HL-60/S4 treated with phorbol 12-myristate 13-acetate at 8.2 ng/mL for 4 days and 3 days (cell line): ENCODE measurements at regions not wholly inside any gene's neighbourhood (a gene's known extent, or its start where the extent isn't known, plus 50 kb on each side); places are given as distances from the start of the nearest gene placed in this dataset.
"Not testable (repeated sequence)": the region's sequence is repeated elsewhere in the genome, so short reads cannot be mapped to it uniquely, and the experiment has no call there.

Experiments used
- in situ Hi-C: fragments of 300-500 bp; cut with MboI; formaldehyde crosslinking; loops from 2 replicates; pipeline ENCODE4 v1.15.0; 2022; ENCODE audit warnings: low sequenced_read_pairs

- in situ Hi-C loops, result no loop called here
Measured at GRCh38 chr2:129922571-129923264, 56.7 kb upstream of the RAB6C start.

- in situ Hi-C loops, result no loop called here
Measured at GRCh38 chr2:129923265-129924091, 56.0 kb upstream of the RAB6C start.

DNA sequence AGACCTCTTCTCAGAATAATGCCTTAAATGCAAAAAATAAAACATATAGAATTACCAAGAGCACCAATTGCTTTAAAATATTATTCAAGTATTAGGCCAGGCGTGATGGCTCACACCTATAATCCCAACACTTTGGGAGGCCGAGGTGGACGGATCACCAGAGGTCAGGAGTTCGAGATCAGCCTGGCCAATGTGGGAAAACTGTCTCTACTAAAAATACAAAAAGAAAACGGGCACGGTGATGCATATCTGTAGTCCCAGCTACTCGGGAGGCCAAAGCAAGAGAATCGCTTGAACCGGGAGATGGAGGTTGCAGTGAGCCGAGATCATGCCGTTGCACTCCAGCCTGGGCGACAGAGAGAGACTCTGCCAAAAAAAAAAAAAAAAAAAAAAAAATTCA, 55.4 kb upstream of the RAB6C start:
- in situ Hi-C loops, result not testable (repeated sequence)

DNA sequence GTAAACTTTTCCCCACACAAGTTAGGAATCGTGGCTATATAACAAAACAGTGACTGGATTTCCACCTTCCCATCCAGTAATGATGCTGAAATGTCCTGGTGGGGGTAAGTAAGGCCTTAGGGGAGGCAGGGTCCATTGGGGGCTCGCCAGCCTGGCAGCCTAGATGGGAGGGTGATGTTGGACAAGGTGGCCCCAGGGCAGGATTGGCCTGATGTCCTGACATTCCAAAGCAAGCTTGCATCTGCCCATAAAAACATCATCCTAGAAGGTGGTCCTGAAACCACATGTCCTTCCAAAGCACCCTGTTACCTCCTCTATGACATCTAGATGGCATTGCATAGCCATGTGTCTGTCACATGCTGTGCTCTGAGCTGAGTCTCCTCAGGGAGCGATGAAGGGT, 54.1 kb upstream of the RAB6C start:
- in situ Hi-C loops, result loop anchor here (25.0 kb wide), 1 partner anchor 412 kb away; the partner anchor contains the start of gene IMP4

- in situ Hi-C loops, result loop anchor here (25.0 kb wide), 1 partner anchor 410 kb away; the partner anchor contains the start of gene IMP4
Measured at GRCh38 chr2:129927696-129928095, 51.8 kb upstream of the RAB6C start.

DNA sequence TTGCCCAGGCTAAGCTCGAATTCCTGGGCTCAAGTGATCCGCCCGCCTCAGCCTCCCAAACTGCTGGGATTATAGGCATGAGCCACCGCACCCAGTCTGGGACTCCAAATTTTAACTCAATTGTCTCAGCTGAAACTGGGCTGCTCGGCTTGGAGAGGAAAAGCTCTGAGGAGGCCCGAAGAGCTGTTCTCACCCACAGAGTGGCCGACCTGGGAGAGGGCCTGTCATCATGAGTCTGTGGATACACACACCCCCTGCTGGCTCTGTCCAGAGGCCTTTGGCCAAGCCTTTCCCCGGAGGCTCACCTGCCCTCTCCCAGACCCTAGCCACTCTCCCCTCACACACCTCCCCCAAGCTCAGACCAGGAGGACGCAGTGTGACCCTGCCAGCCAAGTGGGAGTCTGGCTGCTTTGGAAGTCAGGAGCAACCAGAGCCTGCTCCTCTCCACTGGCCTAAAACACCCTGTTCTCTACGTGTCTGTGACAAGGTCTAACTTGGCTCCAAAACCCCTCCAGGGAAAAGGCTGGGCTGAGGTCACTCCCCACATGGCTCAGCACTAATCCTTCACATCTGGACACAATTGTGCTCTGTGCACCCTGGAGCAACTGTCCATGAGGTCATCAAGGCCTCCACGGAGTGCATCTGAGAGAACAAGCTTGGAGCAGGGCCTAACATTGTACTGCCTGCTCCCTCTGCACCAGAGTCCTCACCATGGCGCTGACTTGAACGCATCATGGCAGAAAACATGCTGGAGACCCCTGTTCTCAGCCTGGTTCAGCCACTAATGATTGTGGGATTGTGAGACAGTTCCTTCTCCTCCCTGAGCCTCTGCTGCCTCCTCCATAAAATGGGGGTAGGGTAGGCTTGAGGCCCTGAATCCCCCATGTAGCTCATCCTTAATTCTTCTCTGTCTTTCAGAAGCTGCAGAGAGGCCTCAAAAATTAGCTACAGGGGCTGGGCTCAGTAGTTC, 49.9 kb upstream of the RAB6C start:
- in situ Hi-C loops, result loop anchor here (25.0 kb wide), 1 partner anchor 408 kb away; the partner anchor contains the start of gene IMP4
